HT1080 (cell line): ENCODE measurements at regions not wholly inside any gene's neighbourhood (a gene's known extent, or its start where the extent isn't known, plus 50 kb on each side); places are given as distances from the start of the nearest gene placed in this dataset.
A peak's percentile ranks its signal among the peaks of the same experiment; 100 is the strongest.

Experiments used
- DNase-seq: peaks from one replicate; pipeline ENCODE4 v3.0.0-alpha.2; 2015; ENCODE audit warnings: low read depth

GRCh38 chr1:172753964-172754363 is 95.1 kb downstream of the FASLG start:
- DNase-seq = no peak

DNA sequence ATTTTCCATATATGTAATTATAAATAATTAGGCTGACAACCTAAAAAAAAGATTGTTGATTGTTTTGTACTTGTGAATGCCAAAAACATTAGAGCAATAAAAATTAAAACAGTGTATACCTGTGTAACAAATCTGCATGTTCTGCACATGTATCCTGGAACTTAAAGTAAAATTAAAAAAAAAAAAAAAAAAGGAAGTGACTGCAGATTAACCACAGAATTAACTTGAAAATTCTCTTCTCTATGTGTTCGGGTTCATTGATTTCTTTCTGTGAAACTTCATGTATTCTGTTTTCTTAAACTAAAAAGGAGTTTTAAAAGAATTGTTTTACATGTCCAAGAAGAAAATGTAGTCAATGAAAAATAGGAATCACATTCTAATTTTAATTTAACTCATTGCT is 95.7 kb downstream of the FASLG start:
- no peak for DNase-seq

GRCh38 chr1:172755099-172755498 is 96.2 kb downstream of the FASLG start:
- DNase-seq = no peak

GRCh38 chr1:172756024-172756423 is 97.1 kb downstream of the FASLG start:
- DNase-seq = no peak

DNA sequence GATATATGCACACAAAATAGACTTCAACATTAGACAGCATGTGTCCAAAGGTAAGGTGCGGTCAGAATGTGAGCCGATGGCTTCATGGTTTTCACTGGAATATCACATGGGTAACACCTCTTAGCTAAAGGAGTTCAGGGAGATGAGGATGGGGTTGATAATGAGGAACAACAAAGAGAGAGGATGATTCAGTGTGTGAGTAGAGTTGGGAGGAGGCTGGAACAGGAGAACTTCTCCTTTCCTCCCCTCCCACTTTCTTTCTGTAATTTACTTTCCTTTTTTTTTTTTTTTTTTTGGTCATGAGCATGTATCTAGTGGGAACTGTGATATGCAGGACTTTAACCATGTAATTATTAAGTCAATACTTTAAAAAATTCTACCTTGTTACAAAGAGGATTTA is 99.4 kb downstream of the FASLG start:
- DNase-seq = peak; percentile 26

DNA sequence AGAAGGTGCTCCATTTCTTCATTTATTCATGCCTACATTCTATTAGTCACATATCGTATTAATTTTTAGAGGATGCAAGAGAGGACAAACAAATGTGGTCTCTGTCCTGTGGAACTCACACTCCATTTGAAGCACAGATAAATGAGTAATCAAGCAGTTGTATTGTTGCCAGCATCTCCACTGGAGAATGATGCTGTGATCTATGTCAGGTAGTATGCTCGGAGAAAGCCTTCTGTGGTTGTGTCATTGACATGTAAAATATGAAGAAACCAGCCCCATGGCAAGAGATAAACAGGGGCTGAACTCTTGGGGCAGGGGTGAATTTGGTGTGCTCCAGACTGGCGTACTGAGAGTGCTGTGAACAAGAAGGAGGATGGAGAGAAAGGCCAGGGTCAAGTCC is 101.2 kb downstream of the FASLG start:
- no peak for DNase-seq

- peak; percentile 62 for DNase-seq
These were observed 102.9 kb downstream of the FASLG start for GRCh38 chr1:172761581-172762486.

- no peak for DNase-seq
These were observed 104.2 kb downstream of the FASLG start for GRCh38 chr1:172763057-172763456.

GRCh38 chr1:172764378-172764777 is 105.5 kb downstream of the FASLG start:
- DNase-seq = no peak

DNA sequence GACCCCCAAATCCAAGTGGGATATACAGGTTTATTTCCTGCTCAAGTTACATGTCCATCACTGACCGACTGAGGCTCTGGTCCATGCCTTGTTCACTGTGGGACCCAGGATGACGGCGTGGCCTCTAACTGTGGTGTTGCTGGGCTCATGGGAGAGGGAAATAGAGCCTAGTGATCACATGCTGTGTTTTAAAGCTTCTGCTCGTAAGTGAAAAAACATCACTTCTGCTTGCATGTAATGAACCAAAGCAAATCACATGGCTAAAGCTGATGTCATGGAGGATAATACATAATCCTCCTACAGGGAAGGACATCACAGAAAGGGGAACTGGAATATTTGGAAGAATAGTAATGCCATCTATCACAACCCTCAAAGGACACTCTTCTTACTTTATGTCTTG is 107.6 kb downstream of the FASLG start:
- DNase-seq = no peak

DNA sequence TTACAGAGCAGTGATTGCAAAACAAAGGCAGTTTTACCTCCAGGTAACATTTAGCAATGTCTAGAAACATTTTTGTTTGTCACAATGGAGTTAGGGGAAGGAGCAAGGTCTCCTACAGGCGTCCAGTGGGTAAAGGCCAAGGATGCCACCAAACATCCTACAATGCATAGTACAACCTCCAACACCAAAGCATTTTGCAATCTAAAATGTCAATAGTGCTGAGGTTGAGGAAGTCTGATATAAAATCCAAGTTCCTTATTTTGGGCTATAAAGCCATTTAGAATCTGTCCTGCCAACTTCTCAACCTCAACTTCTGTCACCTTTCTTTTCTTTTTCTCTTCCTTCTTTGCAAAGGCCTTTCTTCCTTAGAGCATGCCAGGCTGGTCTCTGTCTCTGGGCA is 111.2 kb downstream of the FASLG start:
- no peak for DNase-seq

DNA sequence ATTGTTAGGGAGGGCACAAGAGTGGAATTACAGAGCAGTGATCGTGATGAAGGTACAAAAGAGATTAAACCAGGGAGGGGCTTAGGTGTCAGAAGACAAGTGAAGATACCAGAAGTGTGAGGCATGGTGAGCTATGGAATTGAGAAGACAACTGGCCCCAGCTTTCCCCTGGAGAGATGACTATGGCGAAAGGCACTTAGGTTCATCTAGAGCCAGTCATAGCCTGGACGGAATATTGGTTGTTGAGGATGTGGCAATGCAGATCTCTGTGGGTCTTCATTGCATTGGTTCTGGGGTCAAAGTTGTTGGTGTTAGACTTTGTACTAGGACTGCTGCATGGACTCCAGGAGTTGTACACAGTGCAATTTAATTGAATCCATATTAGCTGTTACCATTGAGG is 115.7 kb downstream of the FASLG start:
- DNase-seq = no peak

DNA sequence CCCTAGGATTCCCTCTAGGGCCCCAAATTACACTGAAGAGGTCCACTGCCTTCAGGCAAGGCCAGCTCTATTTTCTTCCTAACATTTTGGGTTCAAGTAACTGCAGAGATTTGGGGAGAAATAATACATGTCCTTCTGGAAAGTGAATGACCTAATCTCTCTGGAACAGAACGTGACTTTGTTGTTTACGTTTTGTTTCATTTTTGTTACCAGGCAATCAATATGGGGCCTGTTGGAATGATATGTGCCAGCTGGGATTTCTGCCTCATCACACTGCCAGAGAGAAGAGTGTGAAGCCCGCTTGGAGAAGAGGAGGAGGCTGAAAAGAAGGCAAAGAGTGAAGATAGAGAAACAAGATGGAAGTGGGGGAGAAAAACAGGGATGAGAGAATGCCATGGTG is 116.7 kb downstream of the FASLG start:
- DNase-seq = no peak

DNA sequence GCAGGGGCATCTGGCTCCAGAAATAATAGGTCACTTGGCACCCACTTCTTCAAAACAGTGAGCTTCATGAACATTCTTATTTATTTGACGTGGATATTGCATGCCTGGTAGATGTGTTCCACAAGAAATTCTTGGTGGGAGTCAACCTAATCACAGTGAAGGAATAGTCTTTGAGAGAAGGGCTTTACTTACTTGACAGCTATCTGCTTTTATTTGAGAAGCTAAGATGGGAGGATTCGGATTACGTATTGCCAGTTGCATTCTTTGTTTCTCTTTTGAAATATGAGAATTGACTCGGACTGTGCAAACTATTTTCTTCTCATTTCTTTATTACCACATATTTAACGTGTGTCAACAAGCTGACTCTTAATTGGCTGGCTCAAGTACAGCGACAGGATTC is 117.2 kb downstream of the FASLG start:
- no peak for DNase-seq

DNA sequence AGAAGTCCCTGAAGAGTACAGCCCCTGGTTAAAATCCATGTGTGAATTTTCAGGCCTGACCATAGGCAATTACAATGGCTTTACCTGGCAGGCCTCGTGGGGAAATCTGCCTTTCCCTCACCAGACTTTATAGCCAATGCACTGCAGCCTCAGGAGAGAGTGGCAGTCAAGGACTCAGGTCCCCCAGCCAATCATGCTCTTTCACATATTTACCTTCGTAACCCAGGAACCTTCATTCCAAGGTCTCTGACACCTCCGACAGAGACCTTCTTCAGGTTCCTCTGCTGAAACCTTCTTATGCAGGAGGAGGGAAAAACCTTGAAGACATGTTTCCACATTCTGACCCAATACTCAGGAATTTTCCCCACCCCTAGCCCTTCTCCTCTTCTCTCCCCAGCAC is 118.9 kb downstream of the FASLG start:
- no peak for DNase-seq

GRCh38 chr1:172778456-172779455 is 119.9 kb downstream of the FASLG start:
- DNase-seq = no peak

- no peak for DNase-seq
These were observed 120.6 kb downstream of the FASLG start for GRCh38 chr1:172779491-172779890.

- DNase-seq = peak; percentile 10
These were observed 122.7 kb downstream of the FASLG start for GRCh38 chr1:172781513-172782140.

DNA sequence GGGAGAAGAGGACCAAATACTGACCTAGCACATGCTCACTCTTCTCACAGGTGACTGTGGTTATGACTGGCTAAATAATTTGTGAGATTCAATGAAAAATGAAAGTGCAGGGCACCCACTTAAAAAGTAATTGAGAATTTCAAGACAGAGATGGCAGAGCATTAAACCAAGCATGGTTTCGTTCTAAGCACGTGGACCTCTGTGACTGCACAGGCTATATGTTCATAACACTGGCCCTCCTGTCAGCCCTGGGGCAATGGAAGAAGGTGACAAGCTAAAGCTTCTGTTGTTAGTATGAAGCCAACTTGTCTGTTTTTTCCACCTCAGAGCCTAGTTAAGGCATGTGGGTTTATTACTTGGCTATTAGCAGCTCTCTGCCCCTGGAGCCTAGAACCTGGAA is 130.9 kb downstream of the FASLG start:
- no peak for DNase-seq

GRCh38 chr1:172790245-172790644 is 131.3 kb downstream of the FASLG start:
- no peak for DNase-seq

- DNase-seq = no peak
These were observed 134.9 kb downstream of the FASLG start for GRCh38 chr1:172793823-172794222.

DNA sequence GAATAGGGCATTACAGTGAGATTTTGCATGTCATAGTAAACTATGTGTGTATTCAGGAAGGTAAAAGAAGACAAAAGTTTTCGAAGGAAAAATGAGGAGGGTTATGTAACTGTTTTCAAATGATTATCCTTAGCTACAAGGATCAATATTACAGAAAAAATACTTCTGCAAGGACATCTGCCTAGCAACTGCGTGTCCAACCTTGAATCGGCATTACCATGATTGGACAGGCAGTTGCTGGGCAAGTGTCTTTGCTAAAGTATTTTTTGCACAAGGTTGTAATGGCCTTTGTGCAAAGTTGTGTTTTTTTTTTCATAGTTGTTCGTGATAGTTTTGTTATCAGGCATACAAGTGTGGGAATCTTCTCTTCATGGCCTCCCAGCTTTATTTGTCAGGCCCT is 136.8 kb downstream of the FASLG start:
- DNase-seq = no peak
